Adrenal gland (tissue), 5 donors: ENCODE measurements at regions not wholly inside any gene's neighbourhood (a gene's known extent, or its start where the extent isn't known, plus 50 kb on each side); places are given as distances from the start of the nearest gene placed in this dataset.

Source experiments
- CTCF ChIP-seq, 6 experiments: fragments of 450-650 bp in 4 of 6; fragments of 200-600 bp in 2 of 6; sonication (generic) in 1 of 6; IDR thresholded peaks; 1 replicate in 5 of 6; 2 replicates in 1 of 6; pipeline versions ENCODE4 v1.5.1 to v1.8.0; 2016 to 2021; ENCODE audit warnings: antibody characterized with exemption in 6 of 6, mild to moderate bottlenecking in 2 of 6, moderate library complexity in 1 of 6
- POLR2A ChIP-seq, 2 donors: fragments of 450-650 bp; IDR thresholded peaks; one replicate each; pipeline ENCODE4 v1.6.1; 2017; ENCODE audit warnings: antibody characterized with exemption in 2 of 2, mild to moderate bottlenecking in 2 of 2, moderate library complexity in 1 of 2
- donor health status: DM: no; HTN: no; CAD: no.

GRCh38 chr9:129427149-129427548, 193.8 kb downstream of the C9orf50 start:
- no peak for TF ChIP-seq POLR2A (IDR thresholded peaks at IDR 0.05)
- TF ChIP-seq CTCF (IDR thresholded peaks at IDR 0.05), result no peak
